ENCODE measurements at regions not wholly inside any gene's neighbourhood (a gene's known extent, or its start where the extent isn't known, plus 50 kb on each side); places are given as distances from the start of the nearest gene placed in this dataset.

GRCh38 chr1:56320464-56321149, 258.8 kb downstream of the PLPP3 start:
- POLR2A ChIA-PET (ENCODE audit: partially characterized antibody), result no interaction called here
- H2BK15ac ChIP-seq (ENCODE audit: low read length), result no peak overlapping the region
- TF ChIP-seq SIRT6 (IDR thresholded peaks at IDR 0.05; ENCODE audit: low read length), result no peak
- TF ChIP-seq JUN (IDR thresholded peaks at IDR 0.05; ENCODE audit: low read depth, low read length), result no peak
- TF ChIP-seq USF2 (IDR thresholded peaks at IDR 0.05; ENCODE audit: low read length), result no peak
- TF ChIP-seq FOSL1 (IDR thresholded peaks at IDR 0.05; ENCODE audit: insufficient read depth, low read depth, low read length), result no peak
- no peak for TF ChIP-seq KDM5A (IDR thresholded peaks at IDR 0.05; ENCODE audit: low read length)
- TF ChIP-seq GABPA (IDR thresholded peaks at IDR 0.05; ENCODE audit: borderline replicate concordance, insufficient read depth, low read length), result no peak
- TF ChIP-seq SAP30 (IDR thresholded peaks at IDR 0.05; ENCODE audit: insufficient read depth, insufficient replicate concordance, low read length), result no peak
- TF ChIP-seq HDAC6 (IDR thresholded peaks at IDR 0.05; ENCODE audit: low read depth, low read length), result no peak
- TF ChIP-seq, protein P1, sequence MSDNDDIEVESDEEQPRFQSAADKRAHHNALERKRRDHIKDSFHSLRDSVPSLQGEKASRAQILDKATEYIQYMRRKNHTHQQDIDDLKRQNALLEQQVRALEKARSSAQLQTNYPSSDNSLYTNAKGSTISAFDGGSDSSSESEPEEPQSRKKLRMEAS (IDR thresholded peaks at IDR 0.05), result no peak
- no peak for TF ChIP-seq ZNF274 (IDR thresholded peaks at IDR 0.05; ENCODE audit: borderline replicate concordance, extremely low read depth, low read length)
- no peak for TF ChIP-seq NRF1 (IDR thresholded peaks at IDR 0.05; ENCODE audit: low read depth, low read length)
- TF ChIP-seq BRCA1 (IDR thresholded peaks at IDR 0.05; ENCODE audit: low read depth, low read length), result no peak
- no peak for TF ChIP-seq SP1 (IDR thresholded peaks at IDR 0.05; ENCODE audit: low read depth, low read length)

More at GRCh38 chr1:56320464-56321149, 258.8 kb downstream of the PLPP3 start:
- H3K14ac ChIP-seq (ENCODE audit: insufficient read length), result no peak overlapping the region
- no peak overlapping the region for H2BK20ac ChIP-seq (ENCODE audit: low read length)
- CTCF ChIA-PET (ENCODE audit: partially characterized antibody), result interaction anchor here (0.6 kb wide), 1 partner anchor 112 kb away, joined by 3 read pairs; no protein-coding TSS in a partner anchor
- H3K79me1 ChIP-seq (ENCODE audit: low read depth, low read length), result no peaks in the 10 kb centered on the region
- H2BK120ac ChIP-seq (replicated peaks; ENCODE audit: low read depth, low read length), result no peak overlapping the region
- no peak overlapping the region for H2AFZ ChIP-seq (ENCODE audit: low read length)
- H3K56ac ChIP-seq (replicated peaks; ENCODE audit: insufficient read length, low read depth, low read length), result no peak overlapping the region
- no peaks in the 10 kb centered on the region for H3K36me3 ChIP-seq (ENCODE audit: control insufficient read depth in 2 of 4, insufficient read depth in 4 of 4, low read length in 3 of 4)
- DNase-seq (ENCODE audit: low read depth in 1 of 2, low spot score in 2 of 2) (no peak), FAIRE-seq (no peak)
- H4K8ac ChIP-seq (ENCODE audit: extremely low read depth, insufficient read depth, low read length), result no peak overlapping the region
- no peaks in the 10 kb centered on the region for H4K20me1 ChIP-seq (replicated peaks in 1 of 2; ENCODE audit: control insufficient read depth in 1 of 2, insufficient read depth in 2 of 2, low read length in 2 of 2)
- no peaks in the 10 kb centered on the region for H3K4me1 ChIP-seq (replicated peaks in 1 of 4; ENCODE audit: control insufficient read depth in 3 of 4, insufficient read depth in 4 of 4, low read length in 3 of 4)
- no peak overlapping the region for H3K18ac ChIP-seq (ENCODE audit: extremely low read depth, low read length)
- no peaks in the 10 kb centered on the region for H3K9me3 ChIP-seq (ENCODE audit: insufficient read depth in 2 of 2, low read depth in 1 of 2, low read length in 1 of 2)
- H3K27me3 ChIP-seq (replicated peaks in 1 of 4; ENCODE audit: control insufficient read depth in 3 of 4, extremely low read depth in 1 of 4, insufficient read depth in 3 of 4, low read length in 3 of 4), result no peaks in the 10 kb centered on the region
- H3K4me2 ChIP-seq (ENCODE audit: insufficient read depth in 1 of 2, low read depth in 2 of 2, low read length in 2 of 2), result no peak overlapping the region
- H4K91ac ChIP-seq (replicated peaks; ENCODE audit: insufficient read length, low read length), result no peak overlapping the region
- no peak overlapping the region for H3K27ac ChIP-seq (ENCODE audit: low read depth, low read length)
- H3K9ac ChIP-seq (replicated peaks in 1 of 4; ENCODE audit: extremely low read depth in 1 of 4, low read depth in 3 of 4, low read length in 3 of 4), result no peak overlapping the region
- no peak overlapping the region for H3K23ac ChIP-seq (ENCODE audit: insufficient read length)
- no peaks in the 10 kb centered on the region for H3K79me2 ChIP-seq (ENCODE audit: control insufficient read depth in 1 of 2, insufficient read depth in 2 of 2, low read length in 2 of 2)
- H2AK5ac ChIP-seq (ENCODE audit: low read depth, low read length), result no peak overlapping the region
- H2BK5ac ChIP-seq (ENCODE audit: low read depth, low read length), result no peak overlapping the region
- H2BK12ac ChIP-seq (ENCODE audit: low read depth, low read length), result no peak overlapping the region
- no peak overlapping the region for H4K5ac ChIP-seq (ENCODE audit: insufficient read length, low read depth, low read length)
- no peaks in the 10 kb centered on the region for H3K23me2 ChIP-seq (ENCODE audit: low read depth, low read length)
- no peak overlapping the region for H3K4me3 ChIP-seq (ENCODE audit: extremely low read depth in 1 of 4, insufficient read depth in 2 of 4, low read depth in 3 of 4, low read length in 4 of 4)
- H3K4ac ChIP-seq (replicated peaks; ENCODE audit: insufficient read length, low read depth, low read length), result no peak overlapping the region
- WGBS, 2 experiments (ENCODE audit: extremely low coverage in 1 of 2, insufficient coverage in 1 of 2, insufficient read length in 1 of 2, insufficient replicate concordance in 2 of 2, low coverage in 1 of 2, low lambda C conversion rate in 2 of 2, missing lambda C conversion rate in 1 of 2), result 79% methylated on average over 3 of the region's 3 CpGs; no CpG with 5 or more reads in 1 of the 2 experiments
